ENCODE measurements at regions not wholly inside any gene's neighbourhood (a gene's known extent, or its start where the extent isn't known, plus 50 kb on each side); places are given as distances from the start of the nearest gene placed in this dataset.
"Not testable (repeated sequence)": the region's sequence is repeated elsewhere in the genome, so short reads cannot be mapped to it uniquely, and the experiment has no call there.

- not testable (repeated sequence) for H3K4me2 ChIP-seq (ENCODE audit: low read length); H3K9ac ChIP-seq (ENCODE audit: low read length); H3K79me2 ChIP-seq (ENCODE audit: control insufficient read depth, insufficient read depth, low read length, poor library complexity); H2AK5ac ChIP-seq (ENCODE audit: low read length); H3K9me3 ChIP-seq (ENCODE audit: insufficient read depth, low read depth, low read length); H2AFZ ChIP-seq (ENCODE audit: insufficient read depth, low read length, poor library complexity); H3K27me3 ChIP-seq (ENCODE audit: insufficient read depth, low read length); H3K14ac ChIP-seq (ENCODE audit: low read length); H3K18ac ChIP-seq (ENCODE audit: low read length); H2BK5ac ChIP-seq (ENCODE audit: low read depth, low read length, poor library complexity); H3K23ac ChIP-seq (ENCODE audit: low read length); H3K79me1 ChIP-seq (ENCODE audit: low read length); H4K12ac ChIP-seq (ENCODE audit: low read depth, low read length); H4K91ac ChIP-seq (ENCODE audit: low read depth, low read length); H3K4me3 ChIP-seq (ENCODE audit: low read depth, low read length); H3K36me3 ChIP-seq (ENCODE audit: control insufficient read depth in 1 of 2, insufficient read depth in 2 of 2, low read length in 2 of 2); H2BK120ac ChIP-seq (ENCODE audit: insufficient read depth, low read length, poor library complexity); H3K4me1 ChIP-seq (ENCODE audit: control insufficient read depth in 1 of 2, insufficient read depth in 2 of 2, low read length in 2 of 2); DNase-seq; H4K8ac ChIP-seq (ENCODE audit: low read depth, low read length); H3K27ac ChIP-seq (ENCODE audit: low read depth, low read length); H3K4ac ChIP-seq (ENCODE audit: low read depth, low read length); H2BK12ac ChIP-seq (ENCODE audit: low read length)
- no CpG with 5 or more reads among the region's 4 CpGs for WGBS (ENCODE audit: extremely low coverage, insufficient coverage, insufficient read length)
These were observed 121.4 kb upstream of the RGS6 start for GRCh38 chr14:71810800-71811199.

GRCh38 chr14:71812693-71813092 lies 119.5 kb upstream of the RGS6 start:
- Histone ChIP-seq H2BK120ac (ENCODE audit: insufficient read depth, low read length, poor library complexity) (no peak overlapping the region), H2BK5ac (ENCODE audit: low read depth, low read length, poor library complexity) (no peak overlapping the region), H3K18ac (ENCODE audit: low read length) (no peak overlapping the region), H3K9me3 (ENCODE audit: insufficient read depth, low read depth, low read length) (no peaks in the 10 kb centered on the region), H3K27ac (ENCODE audit: low read depth, low read length) (no peak overlapping the region), H4K8ac (ENCODE audit: low read depth, low read length) (no peak overlapping the region), H3K79me1 (ENCODE audit: low read length) (no peaks in the 10 kb centered on the region), H4K12ac (ENCODE audit: low read depth, low read length) (no peak overlapping the region), H3K79me2 (ENCODE audit: control insufficient read depth, insufficient read depth, low read length, poor library complexity) (no peaks in the 10 kb centered on the region), H2AK5ac (ENCODE audit: low read length) (no peak overlapping the region), H4K91ac (ENCODE audit: low read depth, low read length) (no peak overlapping the region), H3K4ac (ENCODE audit: low read depth, low read length) (no peak overlapping the region), H3K23ac (ENCODE audit: low read length) (no peak overlapping the region), H3K36me3 (ENCODE audit: control insufficient read depth in 1 of 2, insufficient read depth in 2 of 2, low read length in 2 of 2) (no peaks in the 10 kb centered on the region), H3K4me2 (ENCODE audit: low read length) (no peak overlapping the region), H3K14ac (ENCODE audit: low read length) (no peak overlapping the region), H2BK12ac (ENCODE audit: low read length) (no peak overlapping the region), H3K4me1 (ENCODE audit: control insufficient read depth in 1 of 2, insufficient read depth in 2 of 2, low read length in 2 of 2) (no peaks in the 10 kb centered on the region), H3K9ac (ENCODE audit: low read length) (no peak overlapping the region), H3K27me3 (ENCODE audit: insufficient read depth, low read length) (no peaks in the 10 kb centered on the region), H2AFZ (ENCODE audit: insufficient read depth, low read length, poor library complexity) (no peak overlapping the region), H3K4me3 (ENCODE audit: low read depth, low read length) (no peak overlapping the region)
- DNase-seq = no peak
- no CpG with 5 or more reads among the region's 4 CpGs for WGBS (ENCODE audit: extremely low coverage, insufficient coverage, insufficient read length)

GRCh38 chr14:71815110-71815509 lies 117.1 kb upstream of the RGS6 start:
- no peak overlapping the region for H3K4me3 ChIP-seq (ENCODE audit: low read depth, low read length)
- H3K79me2 ChIP-seq (ENCODE audit: control insufficient read depth, insufficient read depth, low read length, poor library complexity) = no peaks in the 10 kb centered on the region
- H4K12ac ChIP-seq (ENCODE audit: low read depth, low read length) = no peak overlapping the region
- no peak overlapping the region for H2AK5ac ChIP-seq (ENCODE audit: low read length)
- no peak overlapping the region for H3K9ac ChIP-seq (ENCODE audit: low read length)
- no peak overlapping the region for H3K4me2 ChIP-seq (ENCODE audit: low read length)
- no peak overlapping the region for H3K27ac ChIP-seq (ENCODE audit: low read depth, low read length)
- no peak overlapping the region for H2BK12ac ChIP-seq (ENCODE audit: low read length)
- no peaks in the 10 kb centered on the region for H3K4me1 ChIP-seq (ENCODE audit: control insufficient read depth in 1 of 2, insufficient read depth in 2 of 2, low read length in 2 of 2)
- no peak overlapping the region for H4K8ac ChIP-seq (ENCODE audit: low read depth, low read length)
- H3K23ac ChIP-seq (ENCODE audit: low read length) = no peak overlapping the region
- no peak overlapping the region for H3K18ac ChIP-seq (ENCODE audit: low read length)
- no peak overlapping the region for H3K4ac ChIP-seq (ENCODE audit: low read depth, low read length)
- no peak for DNase-seq
- no peaks in the 10 kb centered on the region for H3K36me3 ChIP-seq (ENCODE audit: control insufficient read depth in 1 of 2, insufficient read depth in 2 of 2, low read length in 2 of 2)
- no peak overlapping the region for H2BK5ac ChIP-seq (ENCODE audit: low read depth, low read length, poor library complexity)
- H2BK120ac ChIP-seq (ENCODE audit: insufficient read depth, low read length, poor library complexity) = no peak overlapping the region
- no peak overlapping the region for H3K14ac ChIP-seq (ENCODE audit: low read length)
- H2AFZ ChIP-seq (ENCODE audit: insufficient read depth, low read length, poor library complexity) = no peak overlapping the region
- H3K79me1 ChIP-seq (ENCODE audit: low read length) = no peaks in the 10 kb centered on the region
- H3K27me3 ChIP-seq (ENCODE audit: insufficient read depth, low read length) = no peaks in the 10 kb centered on the region
- H3K9me3 ChIP-seq (ENCODE audit: insufficient read depth, low read depth, low read length) = no peaks in the 10 kb centered on the region
- no CpG with 5 or more reads among the region's 4 CpGs for WGBS (ENCODE audit: extremely low coverage, insufficient coverage, insufficient read length)
- H4K91ac ChIP-seq (ENCODE audit: low read depth, low read length) = no peak overlapping the region

GRCh38 chr14:71824816-71825215 lies 107.4 kb upstream of the RGS6 start:
- Histone ChIP-seq H3K27me3 (ENCODE audit: insufficient read depth, low read length) (no peaks in the 10 kb centered on the region), H2BK120ac (ENCODE audit: insufficient read depth, low read length, poor library complexity) (no peak overlapping the region), H2BK12ac (ENCODE audit: low read length) (no peak overlapping the region), H4K8ac (ENCODE audit: low read depth, low read length) (no peak overlapping the region), H2AFZ (ENCODE audit: insufficient read depth, low read length, poor library complexity) (no peak overlapping the region), H3K9me3 (ENCODE audit: insufficient read depth, low read depth, low read length) (no peaks in the 10 kb centered on the region), H3K23ac (ENCODE audit: low read length) (no peak overlapping the region), H2AK5ac (ENCODE audit: low read length) (no peak overlapping the region), H3K4me1 (ENCODE audit: control insufficient read depth in 1 of 2, insufficient read depth in 2 of 2, low read length in 2 of 2) (no peaks in the 10 kb centered on the region), H3K18ac (ENCODE audit: low read length) (no peak overlapping the region), H3K4ac (ENCODE audit: low read depth, low read length) (no peak overlapping the region), H3K36me3 (ENCODE audit: control insufficient read depth in 1 of 2, insufficient read depth in 2 of 2, low read length in 2 of 2) (no peaks in the 10 kb centered on the region), H3K9ac (ENCODE audit: low read length) (no peak overlapping the region), H3K4me3 (ENCODE audit: low read depth, low read length) (no peak overlapping the region), H3K4me2 (ENCODE audit: low read length) (no peak overlapping the region), H2BK5ac (ENCODE audit: low read depth, low read length, poor library complexity) (no peak overlapping the region), H3K79me2 (ENCODE audit: control insufficient read depth, insufficient read depth, low read length, poor library complexity) (no peaks in the 10 kb centered on the region), H3K27ac (ENCODE audit: low read depth, low read length) (no peak overlapping the region), H3K14ac (ENCODE audit: low read length) (no peak overlapping the region), H4K12ac (ENCODE audit: low read depth, low read length) (no peak overlapping the region), H3K79me1 (ENCODE audit: low read length) (no peaks in the 10 kb centered on the region), H4K91ac (ENCODE audit: low read depth, low read length) (no peak overlapping the region)
- DNase-seq = no peak
- WGBS (ENCODE audit: extremely low coverage, insufficient coverage, insufficient read length) = no CpG with 5 or more reads among the region's 5 CpGs
